Upper lobe of left lung (tissue), 4 donors: ENCODE measurements at regions not wholly inside any gene's neighbourhood (a gene's known extent, or its start where the extent isn't known, plus 50 kb on each side); places are given as distances from the start of the nearest gene placed in this dataset.

Experiments used
- POLR2A ChIP-seq, 4 donors: fragments of 450-650 bp; IDR thresholded peaks; one replicate each; pipeline ENCODE4 v1.5.1; 2016 to 2017; ENCODE audit warnings: antibody characterized with exemption in 4 of 4, mild to moderate bottlenecking in 2 of 4
- POLR2AphosphoS5 ChIP-seq, 2 donors: sonication (generic); formaldehyde crosslinking; IDR thresholded peaks; one replicate each; pipeline ENCODE4 v1.5.1; 2017; ENCODE audit warnings: antibody characterized with exemption in 2 of 2
- TF ChIP-seq, protein P1 (sequence below), 6 experiments: fragments of 450-650 bp in 4 of 6; fragments of 200-600 bp in 2 of 6; sonication (generic) in 2 of 6; IDR thresholded peaks; one replicate each; pipeline ENCODE4 v1.5.1; 2016 to 2019; ENCODE audit warnings: antibody characterized with exemption in 6 of 6

DNA sequence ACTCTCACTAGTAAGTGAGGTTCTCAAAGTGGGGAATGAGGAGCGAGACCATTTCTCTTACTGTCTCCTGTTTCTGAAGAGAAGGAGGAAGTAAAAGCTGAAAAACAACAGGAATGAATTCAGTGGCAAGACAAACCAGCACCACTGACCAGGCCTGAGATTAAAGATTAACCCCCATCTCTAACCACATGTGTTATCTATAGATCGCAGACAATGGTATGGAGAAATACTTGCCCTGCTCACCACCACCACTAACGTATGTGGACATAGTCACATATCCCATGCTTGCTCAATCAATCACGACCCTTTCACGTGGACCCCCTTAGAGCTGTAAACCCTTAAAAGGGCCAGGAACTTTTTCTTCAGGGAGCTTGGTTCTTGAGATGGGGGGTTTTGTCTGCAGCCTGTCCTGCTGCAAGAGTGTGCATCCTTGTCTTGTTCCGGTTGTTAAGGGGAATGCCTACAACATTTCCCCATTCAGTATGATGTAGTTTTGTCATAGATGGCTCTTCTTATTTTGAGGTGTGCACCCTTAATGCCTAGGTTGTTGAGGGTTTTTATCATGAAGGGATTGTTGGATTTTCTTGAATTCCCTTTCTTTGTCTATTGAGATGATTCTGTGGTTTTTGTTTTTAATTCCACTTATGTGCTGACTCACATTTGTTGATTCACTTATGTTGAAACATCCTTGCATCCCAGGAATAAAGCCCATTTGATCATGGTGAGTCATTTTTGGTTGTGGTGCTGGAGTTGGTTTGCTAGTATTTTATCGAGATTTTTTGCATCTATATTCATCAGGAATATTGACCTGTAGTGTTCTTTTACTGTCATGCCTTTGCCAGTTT, 698.8 kb upstream of the LMO3 start:
- TF ChIP-seq POLR2AphosphoS5 (IDR thresholded peaks at IDR 0.05) (no peak), POLR2A (IDR thresholded peaks at IDR 0.05) (no peak)
- TF ChIP-seq, protein P1, sequence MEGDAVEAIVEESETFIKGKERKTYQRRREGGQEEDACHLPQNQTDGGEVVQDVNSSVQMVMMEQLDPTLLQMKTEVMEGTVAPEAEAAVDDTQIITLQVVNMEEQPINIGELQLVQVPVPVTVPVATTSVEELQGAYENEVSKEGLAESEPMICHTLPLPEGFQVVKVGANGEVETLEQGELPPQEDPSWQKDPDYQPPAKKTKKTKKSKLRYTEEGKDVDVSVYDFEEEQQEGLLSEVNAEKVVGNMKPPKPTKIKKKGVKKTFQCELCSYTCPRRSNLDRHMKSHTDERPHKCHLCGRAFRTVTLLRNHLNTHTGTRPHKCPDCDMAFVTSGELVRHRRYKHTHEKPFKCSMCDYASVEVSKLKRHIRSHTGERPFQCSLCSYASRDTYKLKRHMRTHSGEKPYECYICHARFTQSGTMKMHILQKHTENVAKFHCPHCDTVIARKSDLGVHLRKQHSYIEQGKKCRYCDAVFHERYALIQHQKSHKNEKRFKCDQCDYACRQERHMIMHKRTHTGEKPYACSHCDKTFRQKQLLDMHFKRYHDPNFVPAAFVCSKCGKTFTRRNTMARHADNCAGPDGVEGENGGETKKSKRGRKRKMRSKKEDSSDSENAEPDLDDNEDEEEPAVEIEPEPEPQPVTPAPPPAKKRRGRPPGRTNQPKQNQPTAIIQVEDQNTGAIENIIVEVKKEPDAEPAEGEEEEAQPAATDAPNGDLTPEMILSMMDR (IDR thresholded peaks at IDR 0.05) = no peak
